ENCODE measurements at regions not wholly inside any gene's neighbourhood (a gene's known extent, or its start where the extent isn't known, plus 50 kb on each side); places are given as distances from the start of the nearest gene placed in this dataset.

- ChIA-PET POLR2A (no interaction called here), CTCF (no interaction called here)
- no peak for TF ChIP-seq EZH2 (IDR thresholded peaks at IDR 0.05; ENCODE audit: borderline replicate concordance, low read depth, low read length, severe bottlenecking)
- no peak for TF ChIP-seq FOS (IDR thresholded peaks at IDR 0.05; ENCODE audit: borderline replicate concordance, insufficient read depth, low read length)
- no peak for TF ChIP-seq CTCF (IDR thresholded peaks at IDR 0.05; ENCODE audit: extremely low read depth in 1 of 2, insufficient read depth in 1 of 2, low read depth in 1 of 2, low read length in 2 of 2)
- no peak for TF ChIP-seq GATA2 (IDR thresholded peaks at IDR 0.05; ENCODE audit: insufficient read depth, insufficient read length, low read depth, low read length)
- TF ChIP-seq JUN (IDR thresholded peaks at IDR 0.05; ENCODE audit: borderline replicate concordance, insufficient read depth, insufficient read length, low read depth), result no peak
- no peak for TF ChIP-seq MAX (IDR thresholded peaks at IDR 0.05; ENCODE audit: insufficient read depth, insufficient read length)
- no peak for TF ChIP-seq MYC (IDR thresholded peaks at IDR 0.05; ENCODE audit: low read depth, low read length)
- no peak for TF ChIP-seq POLR2A (IDR thresholded peaks at IDR 0.05; ENCODE audit: low read depth, low read length)
- TF ChIP-seq POLR2AphosphoS5 (IDR thresholded peaks at IDR 0.05; ENCODE audit: insufficient read depth, low read depth, low read length), result no peak
- H2AFZ ChIP-seq (ENCODE audit: low read depth, low read length), result no peak overlapping the region
- H4K20me1 ChIP-seq (replicated peaks; ENCODE audit: control insufficient read depth, extremely low read depth, insufficient read depth, low read length), result no peaks in the 10 kb centered on the region
- no peak overlapping the region for H3K4me3 ChIP-seq (replicated peaks in 1 of 3; ENCODE audit: insufficient read depth in 1 of 3, low read depth in 1 of 3, low read length in 3 of 3)
- BruUV-seq (replicated peaks), result no TSS peak
- intact Hi-C loops (cut with micrococcal nuclease), result no loop called here
- H3K79me2 ChIP-seq (ENCODE audit: control insufficient read depth, insufficient read depth, low read length), result no peaks in the 10 kb centered on the region
- H3K9me3 ChIP-seq (replicated peaks; ENCODE audit: control insufficient read depth, insufficient read depth, low read length), result no peaks in the 10 kb centered on the region
- H3K27me3 ChIP-seq (ENCODE audit: control insufficient read depth in 2 of 2, insufficient read depth in 2 of 2, low read length in 2 of 2), result peaks cover 13 to 14% of the 10 kb centered on the region in 2 experiments
- dilution Hi-C loops (cut with MboI; ENCODE audit: extremely low pct_ligation_motif_present, low sequenced_read_pairs), result no loop called here
- H3K27ac ChIP-seq (ENCODE audit: insufficient read depth, low read depth, low read length), result no peak overlapping the region
- no peaks in the 10 kb centered on the region for H3K36me3 ChIP-seq (ENCODE audit: control insufficient read depth in 2 of 2, extremely low read depth in 1 of 2, insufficient read depth in 2 of 2, low read length in 2 of 2)
- no peaks in the 10 kb centered on the region for H3K9me1 ChIP-seq (replicated peaks; ENCODE audit: control insufficient read depth, extremely low read depth, insufficient read depth, low read length)
- no peak overlapping the region for H3K4me2 ChIP-seq (ENCODE audit: insufficient read depth, low read length)
- H3K4me1 ChIP-seq (ENCODE audit: control insufficient read depth, extremely low read depth, insufficient read depth, low read length), result no peaks in the 10 kb centered on the region
- H3K9ac ChIP-seq (replicated peaks; ENCODE audit: extremely low read depth, insufficient read depth, low read length), result no peak overlapping the region
- DNase-seq (ENCODE audit: low read depth, low spot score), result no peak
- no peak for FAIRE-seq
Observed at GRCh38 chr7:21172800-21173199, 255.1 kb upstream of the SP4 start.

All from endothelial cell of umbilical vein (primary cell).